H9 (cell line): ENCODE measurements at regions not wholly inside any gene's neighbourhood (a gene's known extent, or its start where the extent isn't known, plus 50 kb on each side); places are given as distances from the start of the nearest gene placed in this dataset.

Experiments
- DNase-seq: peaks from one replicate; pipeline ENCODE4 v3.0.0-alpha.2; 2017
- H2AFZ ChIP-seq: one replicate; pipeline ENCODE4 v1.6.1; 2013; ENCODE audit warnings: mild to moderate bottlenecking, low read length, control low read depth, moderate library complexity
- H2AK5ac ChIP-seq: 2 replicates; pipeline ENCODE4 v1.6.1; 2013; ENCODE audit warnings: low read length, control low read depth, mixed read lengths; ENCODE audit not compliant: insufficient read length
- H2BK120ac ChIP-seq: one replicate; pipeline ENCODE4 v1.6.1; 2013; ENCODE audit warnings: low read depth, mild to moderate bottlenecking, low read length, control low read depth, inconsistent platforms; ENCODE audit not compliant: poor library complexity, severe bottlenecking
- H2BK12ac ChIP-seq: 2 replicates; pipeline ENCODE4 v1.6.1; 2013; ENCODE audit warnings: low read length, control low read depth, mixed read lengths, low read depth; ENCODE audit not compliant: insufficient read length
- H2BK15ac ChIP-seq: 2 replicates; pipeline ENCODE4 v1.6.1; 2013; ENCODE audit warnings: low read depth, low read length, control low read depth
- H2BK20ac ChIP-seq: one replicate; pipeline ENCODE4 v1.6.1; 2013; ENCODE audit warnings: low read depth, mild to moderate bottlenecking, low read length, control low read depth, inconsistent platforms; ENCODE audit not compliant: poor library complexity, severe bottlenecking
- H2BK5ac ChIP-seq: 2 replicates; pipeline ENCODE4 v1.6.1; 2013; ENCODE audit warnings: low read length, control low read depth, mixed read lengths; ENCODE audit not compliant: insufficient read length
- H3K14ac ChIP-seq: 2 replicates; pipeline ENCODE4 v1.6.1; 2013; ENCODE audit warnings: low read length, control low read depth; ENCODE audit not compliant: insufficient read depth
- H3K18ac ChIP-seq: 2 replicates; pipeline ENCODE4 v1.6.1; 2013; ENCODE audit warnings: low read depth, mild to moderate bottlenecking, mixed read lengths, low read length, control low read depth; ENCODE audit not compliant: insufficient read length
- H3K23ac ChIP-seq: 2 replicates; pipeline ENCODE4 v1.6.1; 2013; ENCODE audit warnings: low read length, control low read depth, mixed read lengths, low read depth; ENCODE audit not compliant: insufficient read length
- H3K23me2 ChIP-seq: 2 replicates; pipeline ENCODE4 v1.6.1; 2013; ENCODE audit warnings: low read depth, mild to moderate bottlenecking, mixed read lengths, low read length, control low read depth; ENCODE audit not compliant: insufficient read length, poor library complexity, severe bottlenecking
- H3K27ac ChIP-seq: 2 replicates; pipeline ENCODE4 v1.5.1; 2013; ENCODE audit warnings: low read length, control low read depth, mixed read lengths, low read depth; ENCODE audit not compliant: insufficient read length
- H3K27me3 ChIP-seq: 2 replicates; pipeline ENCODE4 v1.6.1; 2013; ENCODE audit warnings: low read length, control low read depth, inconsistent platforms; ENCODE audit not compliant: insufficient read depth
- H3K4ac ChIP-seq: 2 replicates; pipeline ENCODE4 v1.6.1; 2013; ENCODE audit warnings: low read depth, mild to moderate bottlenecking, control low read depth, inconsistent platforms, low read length, moderate library complexity
- H3K4me1 ChIP-seq: 2 replicates; pipeline ENCODE4 v1.6.1; 2013; ENCODE audit warnings: low read length, control low read depth, inconsistent platforms; ENCODE audit not compliant: insufficient read depth
- H3K4me2 ChIP-seq: 2 replicates; pipeline ENCODE4 v1.6.1; 2013; ENCODE audit warnings: low read length, control low read depth, mixed read lengths; ENCODE audit not compliant: insufficient read length, insufficient read depth
- H3K56ac ChIP-seq: 2 replicates; pipeline ENCODE4 v1.6.1; 2013; ENCODE audit warnings: low read depth, mild to moderate bottlenecking, mixed read lengths, low read length, control low read depth; ENCODE audit not compliant: insufficient read length
- H3K79me1 ChIP-seq: 2 replicates; pipeline ENCODE4 v1.6.1; 2013; ENCODE audit warnings: low read depth, mild to moderate bottlenecking, moderate library complexity, low read length, control low read depth, inconsistent platforms; ENCODE audit not compliant: insufficient read depth, poor library complexity, severe bottlenecking
- H3K79me2 ChIP-seq: 2 replicates; pipeline ENCODE4 v1.6.1; 2013; ENCODE audit warnings: low read length, control low read depth, inconsistent platforms; ENCODE audit not compliant: insufficient read depth
- H3K9ac ChIP-seq: 2 replicates; pipeline ENCODE4 v1.6.1; 2013; ENCODE audit warnings: low read length, control low read depth, mixed read lengths; ENCODE audit not compliant: insufficient read length; ENCODE audit errors: extremely low read depth
- H3K9me3 ChIP-seq: one replicate; pipeline ENCODE4 v1.6.1; 2013; ENCODE audit warnings: low read depth, low read length, inconsistent platforms; ENCODE audit not compliant: control insufficient read depth
- H3T11ph ChIP-seq: one replicate; pipeline ENCODE4 v1.6.1; 2013; ENCODE audit warnings: mild to moderate bottlenecking, low read length, control low read depth, inconsistent platforms
- H4K20me1 ChIP-seq: one replicate; pipeline ENCODE4 v1.6.1; 2013; ENCODE audit not compliant: control insufficient read depth, insufficient read length, insufficient read depth
- H4K5ac ChIP-seq: 2 replicates; pipeline ENCODE4 v1.6.1; 2013; ENCODE audit warnings: low read depth, mild to moderate bottlenecking, mixed read lengths, low read length, control low read depth; ENCODE audit not compliant: insufficient read length
- H4K8ac ChIP-seq: replicated peaks from 2 replicates; pipeline ENCODE4 v1.6.1; 2013; ENCODE audit warnings: low read length, control low read depth, mixed read lengths, low read depth; ENCODE audit not compliant: insufficient read length
- H4K91ac ChIP-seq: 2 replicates; pipeline ENCODE4 v1.6.1; 2013; ENCODE audit warnings: low read depth, mild to moderate bottlenecking, moderate library complexity, mixed read lengths, low read length, control low read depth; ENCODE audit not compliant: insufficient read length
- H3K27ac Mint-ChIP-seq, 3 experiments: 2 replicates in 2 of 3; 3 replicates in 1 of 3; pipeline ENCODE4 v1.8.0; 2020 to 2021; ENCODE audit warnings: mixed read lengths in 3 of 3, mild to moderate bottlenecking in 1 of 3, moderate library complexity in 1 of 3
- H3K27me3 Mint-ChIP-seq: 2 replicates; pipeline ENCODE4 v1.8.0; 2021; ENCODE audit warnings: low read depth, mild to moderate bottlenecking, moderate library complexity, mixed read lengths
- H3K36me3 Mint-ChIP-seq, 3 experiments: 2 replicates in 2 of 3; 3 replicates in 1 of 3; pipeline ENCODE4 v1.8.0; 2020 to 2021; ENCODE audit warnings: low read depth in 3 of 3, mixed read lengths in 3 of 3; ENCODE audit not compliant: insufficient read depth in 1 of 3
- H3K4me1 Mint-ChIP-seq, 2 experiments: 2 replicates each; pipeline ENCODE4 v1.8.0; 2020; ENCODE audit warnings: mixed read lengths in 2 of 2
- H3K4me3 Mint-ChIP-seq, 2 experiments: 2 replicates in 1 of 2; 3 replicates in 1 of 2; pipeline ENCODE4 v1.8.0; 2020 to 2021; ENCODE audit warnings: mild to moderate bottlenecking in 2 of 2, mixed read lengths in 2 of 2, moderate library complexity in 1 of 2
- H3K9me3 Mint-ChIP-seq, 2 experiments: 2 replicates in 1 of 2; 3 replicates in 1 of 2; pipeline ENCODE4 v1.8.0; 2020; ENCODE audit warnings: mild to moderate bottlenecking in 2 of 2, mixed read lengths in 2 of 2, moderate library complexity in 1 of 2
- WGBS: extraction: QIAGEN DNeasy Blood & Tissue Kit; methylation state at CpG from one replicate; pipeline ENCODE4 v1.1.7; 2013; ENCODE audit warnings: missing lambda C conversion rate, low lambda C conversion rate, mixed read lengths; ENCODE audit not compliant: insufficient read length; ENCODE audit errors: extremely low coverage; 5-methylcytosine and 5-hydroxymethylcytosine counted together
- TF ChIP-seq, protein P1 (sequence below): fragments of 200-600 bp; sonication (generic); conservative IDR thresholded peaks from 3 replicates; pipeline ENCODE4 v1.8.0; 2021; ENCODE audit warnings: antibody characterized with exemption, mild to moderate bottlenecking

DNA sequence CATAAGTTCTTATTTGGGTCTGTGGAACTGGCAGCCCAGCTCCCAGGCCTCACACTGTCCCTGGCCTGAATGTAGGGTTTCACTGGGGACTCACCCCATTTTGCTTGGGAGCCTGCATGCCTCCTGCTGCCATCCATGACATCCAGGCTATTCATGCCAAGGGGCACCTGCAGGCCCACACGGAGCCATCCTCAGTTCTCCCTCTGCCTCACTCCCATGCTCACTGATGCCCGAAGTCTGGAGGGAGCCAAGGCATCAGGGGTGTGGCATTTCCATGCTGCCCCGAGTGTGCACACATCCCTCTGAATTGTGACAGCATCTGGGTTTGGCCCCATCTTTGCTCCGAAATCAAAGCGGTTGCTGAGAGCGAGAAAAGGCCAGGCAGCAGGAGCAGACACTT is 67.4 kb upstream of the ZNF804A start:
- Histone ChIP-seq H3K27ac (no peak overlapping the region), H3K14ac (no peak overlapping the region), H2AK5ac (no peak overlapping the region), H2BK120ac (no peak overlapping the region), H3K4me2 (no peak overlapping the region), H4K91ac (no peak overlapping the region), H3K9me3 (peaks cover 10% of the 10 kb centered on the region), H3K56ac (no peak overlapping the region), H2BK20ac (no peak overlapping the region), H3K9ac (no peak overlapping the region), H2BK5ac (no peak overlapping the region), H3T11ph (no peak overlapping the region), H3K27me3 (no peaks in the 10 kb centered on the region), H3K79me2 (no peaks in the 10 kb centered on the region), H3K23ac (no peak overlapping the region), H3K23me2 (no peaks in the 10 kb centered on the region), H4K8ac (no peak overlapping the region), H3K4ac (no peak overlapping the region), H2BK15ac (no peak overlapping the region; the same call in 1 of the 2 replicates), H3K79me1 (no peaks in the 10 kb centered on the region), H3K4me1 (no peaks in the 10 kb centered on the region), H2AFZ (no peak overlapping the region), H4K5ac (no peak overlapping the region), H4K20me1 (no peaks in the 10 kb centered on the region), H3K18ac (no peak overlapping the region), H2BK12ac (no peak overlapping the region)
- TF ChIP-seq, protein P1, sequence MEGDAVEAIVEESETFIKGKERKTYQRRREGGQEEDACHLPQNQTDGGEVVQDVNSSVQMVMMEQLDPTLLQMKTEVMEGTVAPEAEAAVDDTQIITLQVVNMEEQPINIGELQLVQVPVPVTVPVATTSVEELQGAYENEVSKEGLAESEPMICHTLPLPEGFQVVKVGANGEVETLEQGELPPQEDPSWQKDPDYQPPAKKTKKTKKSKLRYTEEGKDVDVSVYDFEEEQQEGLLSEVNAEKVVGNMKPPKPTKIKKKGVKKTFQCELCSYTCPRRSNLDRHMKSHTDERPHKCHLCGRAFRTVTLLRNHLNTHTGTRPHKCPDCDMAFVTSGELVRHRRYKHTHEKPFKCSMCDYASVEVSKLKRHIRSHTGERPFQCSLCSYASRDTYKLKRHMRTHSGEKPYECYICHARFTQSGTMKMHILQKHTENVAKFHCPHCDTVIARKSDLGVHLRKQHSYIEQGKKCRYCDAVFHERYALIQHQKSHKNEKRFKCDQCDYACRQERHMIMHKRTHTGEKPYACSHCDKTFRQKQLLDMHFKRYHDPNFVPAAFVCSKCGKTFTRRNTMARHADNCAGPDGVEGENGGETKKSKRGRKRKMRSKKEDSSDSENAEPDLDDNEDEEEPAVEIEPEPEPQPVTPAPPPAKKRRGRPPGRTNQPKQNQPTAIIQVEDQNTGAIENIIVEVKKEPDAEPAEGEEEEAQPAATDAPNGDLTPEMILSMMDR = no peak
- WGBS = no CpG with 5 or more reads among the region's 6 CpGs
- Mint-ChIP-seq H3K27ac (no peak overlapping the region), H3K27me3 (peaks cover 3% of the 10 kb centered on the region; the same call in 1 of the 2 replicates), H3K9me3 (peaks cover 19 to 32% of the 10 kb centered on the region in 2 experiments), H3K4me1 (no peaks in the 10 kb centered on the region), H3K4me3 (no peak overlapping the region), H3K36me3 (peaks cover 11 to 23% (median 11%) of the 10 kb centered on the region in 3 experiments; a peak in 6 of 7 replicates)
- no peak for DNase-seq
